ENCODE measurements at regions not wholly inside any gene's neighbourhood (a gene's known extent, or its start where the extent isn't known, plus 50 kb on each side); places are given as distances from the start of the nearest gene placed in this dataset.

- Histone ChIP-seq H3K27ac (ENCODE audit: low read depth in 1 of 2, low read length in 2 of 2) (no peak overlapping the region), H3K36me3 (replicated peaks in 1 of 2; ENCODE audit: control insufficient read depth in 1 of 2, insufficient read depth in 2 of 2, low read length in 2 of 2) (no peaks in the 10 kb centered on the region), H3K4me3 (replicated peaks in 1 of 3; ENCODE audit: low read depth in 2 of 3, low read length in 3 of 3) (no peak overlapping the region), H3K9ac (ENCODE audit: insufficient read depth, low read length, poor library complexity, severe bottlenecking) (no peak overlapping the region), H3K79me2 (ENCODE audit: insufficient read depth, low read length) (no peaks in the 10 kb centered on the region), H3K27me3 (ENCODE audit: control insufficient read depth in 2 of 2, insufficient read depth in 2 of 2, low read length in 2 of 2) (no peaks in the 10 kb centered on the region), H3K4me2 (replicated peaks; ENCODE audit: extremely low read depth, low read length, poor library complexity, severe bottlenecking) (no peak overlapping the region), H3K9me3 (replicated peaks in 1 of 2; ENCODE audit: control insufficient read depth in 1 of 2, insufficient read depth in 1 of 2, low read length in 2 of 2) (peaks cover 19 to 25% of the 10 kb centered on the region in 2 donors), H3K4me1 (ENCODE audit: control insufficient read depth in 1 of 2, insufficient read depth in 2 of 2, low read length in 2 of 2) (no peaks in the 10 kb centered on the region), H2AFZ (ENCODE audit: insufficient read depth, low read depth, low read length, poor library complexity, severe bottlenecking) (no peak overlapping the region), H4K20me1 (ENCODE audit: insufficient read depth, low read length) (no peaks in the 10 kb centered on the region)
- peaks cover 6 to 26% (median 22%) of the 10 kb centered on the region in 7 donors for H3K9me3 Mint-ChIP-seq
- WGBS (ENCODE audit: insufficient coverage), result 100% methylated on average over 1 of the region's 3 CpGs
- peaks cover 0 to 1% (median 0%) of the 10 kb centered on the region in 3 donors for H3K27me3 Mint-ChIP-seq (ENCODE audit: low read depth in 3 of 3)
- intact Hi-C loops (cut with micrococcal nuclease), result no loop called here
- no peak for DNase-seq
- no peak overlapping the region for H3K27ac Mint-ChIP-seq
- no peak overlapping the region for H3K4me3 Mint-ChIP-seq
- no peaks in the 10 kb centered on the region for H3K4me1 Mint-ChIP-seq
- TF ChIP-seq CTCF (IDR thresholded peaks at IDR 0.05), result no peak
- no peaks in the 10 kb centered on the region for H3K36me3 Mint-ChIP-seq
These were observed 261.1 kb downstream of the FNDC1 start for GRCh38 chr6:159430323-159430722.

GRCh38 chr6:159429433-159429832, 260.2 kb downstream of the FNDC1 start:
- no peak for TF ChIP-seq CTCF (IDR thresholded peaks at IDR 0.05)
- Histone ChIP-seq H3K9me3 (replicated peaks in 1 of 2; ENCODE audit: control insufficient read depth in 1 of 2, insufficient read depth in 1 of 2, low read length in 2 of 2) (peaks cover 15 to 21% of the 10 kb centered on the region in 2 donors), H3K4me1 (ENCODE audit: control insufficient read depth in 1 of 2, insufficient read depth in 2 of 2, low read length in 2 of 2) (no peaks in the 10 kb centered on the region), H3K9ac (ENCODE audit: insufficient read depth, low read length, poor library complexity, severe bottlenecking) (no peak overlapping the region), H3K36me3 (replicated peaks in 1 of 2; ENCODE audit: control insufficient read depth in 1 of 2, insufficient read depth in 2 of 2, low read length in 2 of 2) (no peaks in the 10 kb centered on the region), H4K20me1 (ENCODE audit: insufficient read depth, low read length) (no peaks in the 10 kb centered on the region), H3K4me2 (replicated peaks; ENCODE audit: extremely low read depth, low read length, poor library complexity, severe bottlenecking) (no peak overlapping the region), H3K27ac (ENCODE audit: low read depth in 1 of 2, low read length in 2 of 2) (no peak overlapping the region), H2AFZ (ENCODE audit: insufficient read depth, low read depth, low read length, poor library complexity, severe bottlenecking) (no peak overlapping the region), H3K27me3 (ENCODE audit: control insufficient read depth in 2 of 2, insufficient read depth in 2 of 2, low read length in 2 of 2) (no peaks in the 10 kb centered on the region), H3K4me3 (replicated peaks in 1 of 3; ENCODE audit: low read depth in 2 of 3, low read length in 3 of 3) (no peak overlapping the region), H3K79me2 (ENCODE audit: insufficient read depth, low read length) (no peaks in the 10 kb centered on the region)
- DNase-seq, result no peak
- no CpG with 5 or more reads among the region's 2 CpGs for WGBS (ENCODE audit: insufficient coverage)
- no peak overlapping the region for H3K27ac Mint-ChIP-seq
- no peak overlapping the region for H3K4me3 Mint-ChIP-seq
- peaks cover 0 to 1% (median 0%) of the 10 kb centered on the region in 3 donors for H3K27me3 Mint-ChIP-seq (ENCODE audit: low read depth in 3 of 3)
- H3K36me3 Mint-ChIP-seq, result no peaks in the 10 kb centered on the region
- no peaks in the 10 kb centered on the region for H3K4me1 Mint-ChIP-seq
- peaks cover 9 to 29% (median 19%) of the 10 kb centered on the region in 7 donors for H3K9me3 Mint-ChIP-seq
- intact Hi-C loops (cut with micrococcal nuclease), result no loop called here

Data from CD14-positive monocyte (primary cell).